Heart left ventricle (tissue), 16 donors: ENCODE measurements at regions not wholly inside any gene's neighbourhood (a gene's known extent, or its start where the extent isn't known, plus 50 kb on each side); places are given as distances from the start of the nearest gene placed in this dataset.

Source experiments
- ATAC-seq, 4 donors: fragments of 200-7000 bp; cut with Tn5 transposase; one replicate each; pipeline ENCODE4 v1.9.1; 2020 to 2022; ENCODE audit warnings: moderate library complexity in 4 of 4, mild to moderate bottlenecking in 3 of 4, moderate number of reproducible peaks in 1 of 4
- DNase-seq, 5 donors: peaks; one replicate each; pipeline ENCODE4 v3.0.0-alpha.2; 2020
- H3K27ac ChIP-seq, 12 donors: fragments of 200-600 bp; sonication (generic) in 4 of 12; one replicate each; pipeline versions ENCODE4 v1.5.0 to v1.8.0; 2016 to 2022; ENCODE audit warnings: mild to moderate bottlenecking in 2 of 12
- H3K27me3 ChIP-seq, 9 donors: fragments of 200-600 bp; sonication (generic) in 2 of 9; one replicate each; pipeline versions ENCODE4 v1.5.1 to v1.8.0; 2016 to 2022; ENCODE audit warnings: mild to moderate bottlenecking in 3 of 9
- H3K36me3 ChIP-seq, 9 donors: fragments of 200-600 bp; sonication (generic) in 2 of 9; one replicate each; pipeline versions ENCODE4 v1.5.0 to v1.8.0; 2018 to 2022; ENCODE audit warnings: mild to moderate bottlenecking in 2 of 9
- H3K4me1 ChIP-seq, 12 donors: fragments of 200-600 bp; sonication (generic) in 4 of 12; one replicate each; pipeline versions ENCODE4 v1.5.0 to v1.8.0; 2016 to 2022; ENCODE audit warnings: mild to moderate bottlenecking in 3 of 12
- H3K4me3 ChIP-seq, 12 donors: fragments of 200-600 bp; sonication (generic) in 4 of 12; one replicate each; pipeline versions ENCODE4 v1.5.0 to v1.8.0; 2017 to 2022; ENCODE audit warnings: mild to moderate bottlenecking in 9 of 12, moderate library complexity in 4 of 12
- H3K9me3 ChIP-seq, 12 donors: fragments of 200-600 bp; sonication (generic) in 4 of 12; one replicate each; pipeline versions ENCODE4 v1.5.0 to v1.8.0; 2016 to 2022; ENCODE audit warnings: mild to moderate bottlenecking in 1 of 12
- CTCF ChIP-seq, 12 donors: fragments of 200-600 bp; sonication (generic) in 4 of 12; IDR thresholded peaks; one replicate each; pipeline versions ENCODE4 v1.5.0 to v1.8.0; 2018 to 2022; ENCODE audit warnings: antibody characterized with exemption in 12 of 12, mild to moderate bottlenecking in 5 of 12
- POLR2A ChIP-seq, 2 donors: fragments of 450-650 bp; IDR thresholded peaks; one replicate each; pipeline ENCODE4 v1.6.1; 2017; ENCODE audit warnings: antibody characterized with exemption in 2 of 2, mild to moderate bottlenecking in 2 of 2, moderate library complexity in 2 of 2
- WGBS, 4 donors: extraction: QIAGEN DNeasy Blood & Tissue Kit in 2 of 4; methylation state at CpG; one replicate each; pipeline versions ENCODE4 v1.1.5 to v1.1.7; 2013 to 2018; 5-methylcytosine and 5-hydroxymethylcytosine counted together
- intact Hi-C, 10 donors: fragments of 100-400 bp; cut with DNase I; formaldehyde crosslinking; loops; one replicate each; pipeline versions ENCODE4 v1.11.1 to v1.14.2; 2022
- donor health status: ischemic (EF 13 %, LVEDD 7.1; RV severe dilation, severe dysfunction).
- donor health status: healthy with polysubstance abuse.
- donor health status: DM: no; HTN: yes; CAD: no.
- donor health status: DM: no; HTN: no; CAD: no.
- donor health status: ischemic (EF 25% LVEDD 6.9; RV normal size, moderate dysfunction).
- donor health status: ischemic (EF 25% LVEDD 5.7; RV mildly dilated, moderate dysfunction).
- donor health status: healthy.
- donor health status: DM: yes; HTN: yes; CAD: no.
- donor health status: ischemic (EF 35%, LVEDD 5.7; RV mildly dilated, moderate dysfunction).
- donor health status: nonischemic (EF 11% LVEDD 7.7; RV severe dilation, severe dysfunction).
- donor health status: DM: yes; HTN: yes; CAD: no.
- donor health status: PGD.
- donor health status: ischemic (EF 29% LVEDD 5.4; RV normal size, mild dysfunction).
- donor health status: nonischemic (EF 23%, LVEDD 6.1; RV moderate dilation, normal function).

- intact Hi-C loops: loop anchor here in 9 of 10 donors (2.0 to 10.0 kb wide), 8 partner anchors 190 to 933 kb away; partner anchors contain the start of gene GABRA5 (in 1 of the 9)
- 73 to 90% (median 84%) methylated on average over 1 of the region's 1 CpG for WGBS, 4 donors
- Histone ChIP-seq H3K27ac (no peak overlapping the region), H3K36me3 (no peaks in the 10 kb centered on the region), H3K9me3 (peaks cover 0 to 17% (median 3%) of the 10 kb centered on the region in 12 donors), H3K4me1 (peaks cover 0 to 7% (median 1%) of the 10 kb centered on the region in 12 donors), H3K4me3 (no peak overlapping the region), H3K27me3 (no peaks in the 10 kb centered on the region)
- TF ChIP-seq CTCF (IDR thresholded peaks at IDR 0.05) (no peak), POLR2A (IDR thresholded peaks at IDR 0.05) (no peak)
- no peak for DNase-seq
- no peak for ATAC-seq
Observed at GRCh38 chr15:25931851-25932250, 68.7 kb upstream of the ATP10A start.

- Histone ChIP-seq H3K36me3 (no peaks in the 10 kb centered on the region), H3K9me3 (peaks cover 0 to 17% (median 3%) of the 10 kb centered on the region in 12 donors), H3K4me3 (no peak overlapping the region), H3K27ac (no peak overlapping the region), H3K27me3 (no peaks in the 10 kb centered on the region), H3K4me1 (peaks cover 0 to 7% (median 1%) of the 10 kb centered on the region in 12 donors)
- intact Hi-C loops: loop anchor here in 9 of 10 donors (5.0 to 10.0 kb wide), 7 partner anchors 189 to 934 kb away; partner anchors contain the start of gene GABRA5 (in 1 of the 9)
- ATAC-seq (no peak), DNase-seq (no peak)
- no peak for TF ChIP-seq CTCF (IDR thresholded peaks at IDR 0.05)
- TF ChIP-seq POLR2A (IDR thresholded peaks at IDR 0.05): no peak
- WGBS, 4 donors: 92 to 100% (median 94%) methylated on average over 1 to 2 of the region's 2 CpGs
Observed at GRCh38 chr15:25930931-25931330, 67.8 kb upstream of the ATP10A start.
